CD4-positive, alpha-beta T cell treated with Interferon alpha-2 for 1 hour (primary cell): ENCODE measurements at regions not wholly inside any gene's neighbourhood (a gene's known extent, or its start where the extent isn't known, plus 50 kb on each side); places are given as distances from the start of the nearest gene placed in this dataset.
A peak's percentile ranks its signal among the peaks of the same experiment; 100 is the strongest.

Experiments used
- DNase-seq, 2 donors: peaks; one replicate each; pipeline ENCODE4 v3.0.0-alpha.2; 2020 to 2022

- DNase-seq, result no peak
Observed at GRCh38 chr12:69064734-69065443, 131.9 kb upstream of the CPM start.

DNA sequence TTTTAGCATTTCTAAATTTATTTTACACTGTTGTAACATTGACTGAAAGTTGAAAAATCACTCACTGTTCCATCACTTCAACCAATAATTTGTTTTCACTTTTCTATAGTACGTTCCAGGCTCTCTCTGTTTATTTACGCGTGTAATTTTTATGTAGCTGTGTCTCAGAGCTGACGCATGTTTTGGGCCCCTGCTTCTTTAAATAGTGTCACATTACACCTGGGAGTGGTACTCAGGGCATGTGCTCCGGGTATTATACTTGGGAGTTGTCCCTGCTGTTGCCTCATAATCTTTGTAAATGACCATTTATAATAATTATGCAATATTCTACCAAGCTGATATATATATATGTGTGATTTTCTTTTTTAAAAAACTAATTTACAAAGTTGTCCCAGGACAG lies 132.8 kb upstream of the CPM start:
- no peak for DNase-seq

- no peak for DNase-seq
Observed at GRCh38 chr12:69066492-69067373, 133.8 kb upstream of the CPM start.

DNA sequence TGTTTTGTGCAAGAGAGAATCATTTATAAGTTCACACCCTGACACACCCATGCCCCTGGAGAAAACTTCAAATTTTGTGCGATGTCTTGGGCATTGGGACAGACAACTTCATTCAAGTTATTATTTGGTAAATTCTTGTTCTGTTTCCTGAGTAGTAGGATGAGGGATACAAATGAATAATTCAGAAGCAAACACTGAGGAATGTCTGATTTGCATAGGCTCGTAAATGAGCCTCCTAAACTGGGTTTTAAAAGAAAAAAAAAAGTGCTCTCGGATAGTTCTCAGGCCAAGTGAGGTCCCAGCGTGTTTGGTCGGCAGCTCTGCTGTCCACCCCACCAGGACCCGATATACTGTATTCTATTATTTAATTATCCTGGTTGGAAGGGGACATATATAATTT lies 134.7 kb upstream of the CPM start:
- DNase-seq, result no peak

DNA sequence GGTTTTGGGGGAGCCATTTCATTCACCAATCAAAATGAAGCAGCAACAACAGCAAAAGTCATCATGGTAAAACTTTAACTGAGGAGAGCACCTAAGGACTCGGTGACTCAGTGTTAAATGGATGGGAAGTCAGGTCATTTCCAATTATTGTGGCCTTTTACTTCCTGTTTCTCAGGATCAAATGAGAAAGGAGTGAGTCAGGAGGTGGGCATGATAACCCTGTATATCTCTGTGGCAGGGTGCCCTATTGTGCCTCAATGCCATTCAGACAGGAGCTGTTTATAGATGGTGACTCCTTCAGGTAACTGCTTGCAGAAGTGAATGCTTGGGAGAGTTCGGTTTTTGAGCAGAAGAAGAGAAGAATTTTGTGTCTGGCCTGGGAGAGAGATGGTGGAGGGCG lies 135.5 kb upstream of the CPM start:
- DNase-seq, result peak in 1 of 2 donors; percentile 4

- no peak for DNase-seq
Observed at GRCh38 chr12:69069479-69069878, 136.5 kb upstream of the CPM start.

- peak; percentile 47 to 62 for DNase-seq
Observed at GRCh38 chr12:69070319-69071090, 137.5 kb upstream of the CPM start.

GRCh38 chr12:69071091-69071370 lies 138.1 kb upstream of the CPM start:
- no peak for DNase-seq

- no peak for DNase-seq
Observed at GRCh38 chr12:69073035-69073434, 140.1 kb upstream of the CPM start.

DNA sequence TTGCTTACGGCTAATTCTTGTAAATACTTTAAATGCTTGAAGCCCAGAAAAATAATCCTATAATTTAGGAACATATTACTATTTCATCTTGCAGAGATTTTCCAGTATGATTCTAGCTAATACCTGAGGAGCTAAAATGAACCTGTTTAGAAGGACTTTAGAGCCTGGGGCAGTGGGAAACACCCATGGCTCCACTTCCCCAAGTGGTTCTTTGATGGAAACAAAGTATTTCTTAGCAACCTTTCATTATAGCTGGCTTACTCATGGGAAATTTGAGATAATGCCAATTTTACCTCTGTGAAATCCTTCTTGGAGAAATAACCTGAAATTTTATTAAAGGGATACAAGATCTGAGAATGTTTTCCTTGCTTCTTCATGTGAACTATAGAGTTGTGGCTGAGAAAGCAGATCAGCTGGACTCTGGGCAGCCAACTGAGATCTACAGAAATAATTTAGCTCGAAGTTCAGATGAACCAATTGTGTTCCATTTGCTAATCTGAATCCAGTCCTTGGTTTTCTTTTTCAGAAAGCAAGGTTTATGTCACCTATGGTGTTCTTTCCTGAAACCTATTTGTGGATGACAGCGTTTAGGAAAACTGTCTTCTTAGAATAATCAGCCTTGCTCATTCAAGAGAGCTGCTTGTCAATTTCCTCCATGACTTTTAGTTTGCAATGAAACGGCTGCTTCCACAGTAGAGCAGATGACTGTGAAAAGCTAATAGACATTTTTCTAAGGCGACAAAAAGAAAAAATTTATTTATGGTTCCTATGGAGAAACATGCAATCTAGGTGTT lies 141.8 kb upstream of the CPM start:
- no peak for DNase-seq

- no peak for DNase-seq
Observed at GRCh38 chr12:69083689-69084088, 150.7 kb upstream of the CPM start.

DNA sequence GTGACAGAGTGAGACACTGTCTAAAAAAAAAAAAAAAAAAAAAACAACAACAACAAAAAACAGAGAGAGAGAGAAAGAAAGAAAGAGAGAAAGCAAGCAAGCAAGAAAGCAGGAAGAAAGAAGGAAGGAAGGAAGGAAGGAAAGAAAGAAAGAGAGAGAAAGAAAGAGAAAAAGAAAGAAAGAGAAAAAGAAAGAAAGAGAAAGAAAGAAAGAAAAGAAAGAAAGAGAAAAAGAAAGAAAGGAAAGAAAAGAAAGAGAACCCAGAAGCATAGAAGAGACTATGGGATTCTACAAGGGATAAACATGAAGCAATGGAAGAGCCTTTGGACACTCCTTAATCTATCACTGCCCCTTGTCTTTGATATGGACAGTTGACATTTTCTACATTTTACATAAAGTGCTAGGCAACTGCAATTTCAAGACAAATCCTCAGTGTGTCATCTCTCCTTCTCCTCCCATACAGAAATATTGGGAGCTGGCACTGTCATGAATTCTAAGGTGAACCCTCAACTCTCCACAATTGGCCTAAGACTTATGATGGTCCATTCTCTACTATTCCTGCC lies 151.9 kb upstream of the CPM start:
- DNase-seq, result no peak

- no peak for DNase-seq
Observed at GRCh38 chr12:69085852-69086251, 152.9 kb upstream of the CPM start.

GRCh38 chr12:69087986-69088385 lies 151.4 kb upstream of the CPSF6 start:
- DNase-seq, result no peak

DNA sequence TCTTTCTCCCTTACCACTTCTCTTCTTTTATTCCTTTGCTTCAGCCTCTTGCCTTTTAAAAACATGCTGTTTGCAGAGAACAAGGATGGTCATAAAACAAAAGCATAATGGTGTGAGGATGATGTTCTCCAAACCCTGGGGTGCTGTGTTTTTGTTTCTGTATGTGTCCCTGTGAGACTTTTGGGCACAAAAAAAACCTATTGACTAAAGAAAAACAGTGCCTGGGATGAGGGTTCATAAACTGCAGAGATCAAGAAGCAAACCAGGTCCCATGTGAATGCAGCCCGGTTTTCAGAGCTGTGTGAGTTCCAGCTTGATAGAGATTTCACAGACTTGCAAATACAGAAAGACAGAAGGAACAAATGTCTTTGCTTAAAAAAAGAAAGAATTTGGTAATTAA lies 148.6 kb upstream of the CPSF6 start:
- DNase-seq, result no peak

DNA sequence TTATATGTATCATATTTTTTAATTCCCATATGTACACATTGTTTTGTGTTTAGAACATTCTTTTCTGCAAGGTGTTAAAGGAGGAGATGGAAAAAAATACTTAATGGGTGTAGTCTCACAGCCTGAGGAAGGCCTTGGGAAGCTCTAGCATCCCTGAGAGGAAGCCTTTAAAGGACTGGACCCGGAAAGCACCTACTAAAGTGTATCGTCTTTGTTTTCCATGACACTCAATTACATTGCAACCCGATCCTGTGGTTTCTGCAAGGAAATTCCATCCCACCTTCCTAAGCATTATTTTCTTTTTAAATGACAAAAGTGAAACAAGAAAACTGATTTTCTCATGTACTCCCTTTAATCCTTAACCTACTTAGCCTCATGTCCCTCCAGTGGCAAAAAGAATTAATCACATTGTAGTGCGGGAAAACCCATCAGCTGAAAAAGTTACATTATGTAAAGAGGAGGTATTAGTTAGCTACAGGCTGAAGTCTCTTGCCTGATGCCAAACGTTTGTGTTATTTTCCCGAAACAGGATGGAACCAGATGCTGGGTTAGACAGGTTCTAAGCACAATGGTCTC lies 147.8 kb upstream of the CPSF6 start:
- no peak for DNase-seq

DNA sequence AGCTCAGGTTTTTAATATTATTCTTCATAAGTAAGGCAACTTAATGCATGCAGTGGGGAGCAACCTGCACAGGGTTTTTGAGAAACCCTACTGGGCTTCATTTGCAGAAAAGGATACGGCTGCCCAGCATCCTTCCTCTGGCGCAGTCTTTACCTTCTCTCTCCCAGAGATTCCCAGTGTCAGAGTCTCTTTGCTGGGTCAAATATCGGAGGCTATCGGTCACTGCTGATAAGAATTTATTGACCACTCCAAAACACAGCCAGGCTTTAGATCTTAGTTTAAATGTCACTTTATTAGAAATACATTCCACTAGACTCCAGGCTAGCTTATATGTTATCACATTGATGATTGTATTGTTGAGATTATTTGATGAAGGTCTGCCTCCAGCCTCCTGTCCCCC lies 147.2 kb upstream of the CPSF6 start:
- no peak for DNase-seq

DNA sequence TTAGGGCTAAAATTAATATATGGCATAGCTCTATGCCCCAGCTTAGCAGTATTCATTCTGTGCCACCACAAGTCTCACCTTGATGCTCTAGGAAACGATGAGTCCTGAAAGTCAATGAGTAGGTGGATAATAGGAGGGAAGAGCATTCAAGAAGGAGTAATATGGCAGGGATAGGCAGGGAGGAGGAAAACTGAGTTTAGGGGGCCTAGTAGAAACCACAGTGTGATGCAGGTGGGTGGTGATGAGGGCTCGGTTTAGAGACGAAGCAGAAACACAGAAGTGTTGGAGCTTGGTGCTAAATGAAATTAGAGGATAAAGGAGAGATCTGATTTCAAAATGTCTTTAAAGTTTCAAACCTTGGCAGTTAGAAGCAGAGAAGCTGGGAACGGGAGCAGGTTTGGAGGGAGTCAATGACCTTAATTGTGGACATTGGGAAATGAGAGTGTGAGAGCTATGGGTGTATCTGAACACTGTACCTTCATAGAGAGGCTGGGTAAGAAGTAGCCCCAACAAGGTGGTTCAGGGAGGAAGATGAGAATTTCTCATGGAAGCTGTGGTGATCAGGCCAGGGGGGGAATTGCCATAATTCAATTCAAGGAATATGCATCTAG lies 144.7 kb upstream of the CPSF6 start:
- DNase-seq, result no peak

DNA sequence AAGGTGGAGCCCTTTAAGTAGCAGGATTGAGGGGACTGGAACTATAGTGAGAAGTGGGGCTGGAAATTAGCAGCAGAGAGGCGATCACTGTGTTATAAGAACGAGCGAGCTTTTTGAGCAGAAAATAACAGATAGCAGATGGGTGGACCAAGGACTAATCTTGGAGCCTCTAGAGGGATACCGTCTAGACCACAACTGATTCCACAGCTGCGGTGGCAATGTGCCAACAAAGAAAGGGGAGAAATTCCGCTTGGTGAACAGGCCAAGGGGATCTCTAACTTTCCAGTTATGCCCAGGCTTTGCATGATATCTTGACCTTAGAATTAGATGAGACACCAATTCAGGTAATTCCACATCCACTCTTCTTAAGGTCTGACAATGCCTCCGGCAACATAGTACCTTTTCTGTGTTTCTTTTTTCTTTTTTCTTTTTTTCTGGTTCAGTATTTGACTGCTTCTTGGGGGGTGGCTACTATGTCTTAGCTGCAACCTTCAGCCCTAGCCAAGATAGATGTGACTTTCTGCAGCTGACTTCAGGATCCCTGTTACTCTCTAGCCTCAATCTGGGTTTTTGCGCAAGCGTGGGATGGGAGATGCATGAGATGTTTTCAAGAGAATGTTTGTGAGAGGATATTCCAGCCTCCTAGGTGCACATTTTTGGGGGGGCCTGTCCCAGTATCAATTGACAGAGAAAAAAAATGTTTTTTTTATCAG lies 143.4 kb upstream of the CPSF6 start:
- DNase-seq, result no peak

DNA sequence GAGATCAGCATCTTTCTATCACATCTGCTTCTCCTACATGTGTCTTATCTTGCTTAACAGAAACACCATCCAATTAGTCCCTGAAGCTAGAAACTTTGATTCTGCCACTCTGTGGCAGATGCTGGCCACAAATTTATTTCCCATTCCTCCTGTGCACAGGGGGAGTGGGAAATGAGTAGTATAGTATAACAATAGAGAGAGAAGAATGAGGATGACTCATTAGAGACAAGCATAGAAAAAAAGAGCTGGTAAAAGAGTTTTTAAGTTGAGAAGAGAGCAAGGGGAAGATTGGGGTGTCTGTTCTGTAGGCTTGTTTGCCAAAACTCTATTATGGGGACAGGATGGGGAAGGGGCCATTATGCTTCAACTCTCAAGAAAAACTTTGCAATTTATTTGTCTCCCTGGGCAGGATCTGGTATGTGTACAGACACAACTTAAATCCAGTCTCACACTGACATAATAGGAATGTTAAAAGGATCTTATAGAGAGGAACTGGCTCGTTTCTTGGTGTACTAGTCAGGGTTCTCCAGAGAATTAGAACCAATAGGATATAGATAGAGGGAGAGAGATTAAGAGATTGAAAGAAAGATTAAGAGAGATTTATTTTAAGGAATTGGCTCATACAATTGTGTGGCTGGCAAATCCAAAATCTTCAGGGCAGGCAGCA lies 142.6 kb upstream of the CPSF6 start:
- no peak for DNase-seq
